GM10248 (cell line): ENCODE measurements at regions not wholly inside any gene's neighbourhood (a gene's known extent, or its start where the extent isn't known, plus 50 kb on each side); places are given as distances from the start of the nearest gene placed in this dataset.

Source experiments
- CTCF ChIA-PET: fragments of 300-600 bp; sonication (Branson Sonifier 250); formaldehyde crosslinking; extraction: SDS; loops from one replicate; lab custom pipeline; 2021; ENCODE audit warnings: antibody characterized with exemption; lab: Yijun Ruan, JAX
- POLR2A ChIA-PET: fragments of 350-650 bp; sonication (Branson Sonifier 250); formaldehyde crosslinking; extraction: SDS; loops from one replicate; lab custom pipeline; 2020; ENCODE audit warnings: antibody characterized with exemption; lab: Yijun Ruan, JAX
- DNase-seq: peaks from one replicate; pipeline ENCODE4 v3.0.0; 2012; ENCODE audit errors: extremely low spot score
- TF ChIP-seq, protein P1 (sequence below): IDR thresholded peaks from 2 replicates; pipeline ENCODE4 v1.5.1; 2012; ENCODE audit warnings: mild to moderate bottlenecking, low read depth; ENCODE audit errors: extremely low read depth, missing control alignments, control extremely low read depth

DNA sequence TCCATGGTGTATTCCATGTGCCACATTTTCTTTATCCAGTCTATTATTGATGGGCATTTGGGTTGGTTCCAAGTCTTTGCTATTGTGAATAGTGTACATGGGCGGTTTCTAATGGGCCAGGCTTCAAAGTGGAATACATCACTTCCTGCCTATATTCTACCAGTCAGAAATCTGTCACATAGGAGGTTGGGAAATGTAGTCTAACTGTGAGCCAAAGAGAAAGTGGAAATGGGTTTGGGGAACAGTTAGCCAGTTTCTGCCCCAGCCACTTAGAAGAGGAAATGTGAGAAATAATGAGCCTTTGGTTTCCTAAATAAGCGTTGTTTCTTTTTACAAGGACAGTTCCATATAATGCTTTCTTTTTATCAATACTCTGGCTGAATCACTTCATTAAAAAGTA lies 85.1 kb upstream of the AP1S2 start:
- DNase-seq, result peak; percentile 36
- TF ChIP-seq, protein P1, sequence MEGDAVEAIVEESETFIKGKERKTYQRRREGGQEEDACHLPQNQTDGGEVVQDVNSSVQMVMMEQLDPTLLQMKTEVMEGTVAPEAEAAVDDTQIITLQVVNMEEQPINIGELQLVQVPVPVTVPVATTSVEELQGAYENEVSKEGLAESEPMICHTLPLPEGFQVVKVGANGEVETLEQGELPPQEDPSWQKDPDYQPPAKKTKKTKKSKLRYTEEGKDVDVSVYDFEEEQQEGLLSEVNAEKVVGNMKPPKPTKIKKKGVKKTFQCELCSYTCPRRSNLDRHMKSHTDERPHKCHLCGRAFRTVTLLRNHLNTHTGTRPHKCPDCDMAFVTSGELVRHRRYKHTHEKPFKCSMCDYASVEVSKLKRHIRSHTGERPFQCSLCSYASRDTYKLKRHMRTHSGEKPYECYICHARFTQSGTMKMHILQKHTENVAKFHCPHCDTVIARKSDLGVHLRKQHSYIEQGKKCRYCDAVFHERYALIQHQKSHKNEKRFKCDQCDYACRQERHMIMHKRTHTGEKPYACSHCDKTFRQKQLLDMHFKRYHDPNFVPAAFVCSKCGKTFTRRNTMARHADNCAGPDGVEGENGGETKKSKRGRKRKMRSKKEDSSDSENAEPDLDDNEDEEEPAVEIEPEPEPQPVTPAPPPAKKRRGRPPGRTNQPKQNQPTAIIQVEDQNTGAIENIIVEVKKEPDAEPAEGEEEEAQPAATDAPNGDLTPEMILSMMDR, result no peak
- CTCF ChIA-PET, result no interaction called here
- POLR2A ChIA-PET, result no interaction called here

DNA sequence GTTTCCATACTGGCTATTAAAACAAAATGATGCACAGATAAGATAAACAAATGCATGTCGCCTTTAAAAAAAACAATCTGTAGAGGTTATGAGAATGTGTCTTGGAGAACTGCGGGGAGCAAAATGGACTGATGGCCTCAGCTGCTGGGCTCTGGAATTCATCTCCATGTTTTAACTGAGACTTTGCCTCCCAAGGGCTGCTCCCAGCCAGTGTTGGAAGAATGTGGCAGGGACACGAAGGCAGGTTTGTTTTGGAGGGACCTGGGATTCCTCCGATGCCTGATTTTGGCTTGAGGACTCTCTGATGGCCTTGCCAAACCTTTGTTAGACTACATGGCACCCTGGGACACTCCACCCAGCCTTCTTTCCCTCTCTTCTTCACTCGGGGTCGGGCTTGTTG lies 83.5 kb upstream of the AP1S2 start:
- POLR2A ChIA-PET, result no interaction called here
- TF ChIP-seq, protein P1, result no peak
- no peak for DNase-seq
- CTCF ChIA-PET, result no interaction called here

DNA sequence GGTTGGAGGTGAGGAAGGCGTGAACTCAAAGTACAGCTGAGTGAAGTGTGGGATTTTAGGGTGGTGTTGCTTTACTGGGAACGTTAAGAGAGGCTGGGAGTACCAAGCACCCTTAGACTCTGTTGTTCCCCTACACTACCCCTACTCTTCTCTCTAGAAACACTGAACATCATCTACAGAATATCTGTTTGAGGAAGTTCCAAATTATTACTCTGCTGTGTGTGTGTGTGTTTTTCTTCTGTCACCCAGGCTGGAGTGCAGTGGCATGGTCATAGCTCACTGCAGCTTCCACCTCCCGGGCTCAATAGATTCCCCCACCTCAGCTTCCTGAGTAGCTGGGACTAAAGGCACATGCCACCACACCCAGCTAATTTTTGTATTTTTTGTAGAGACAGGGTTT lies 76.7 kb upstream of the AP1S2 start:
- CTCF ChIA-PET, result interaction anchor here (0.9 to 2.4 kb wide), 8 partner anchors 11 to 281 kb away, joined by 3 to 10 read pairs (median 4); no protein-coding TSS in a partner anchor
- POLR2A ChIA-PET, result no interaction called here
- TF ChIP-seq, protein P1, result no peak
- no peak for DNase-seq

DNA sequence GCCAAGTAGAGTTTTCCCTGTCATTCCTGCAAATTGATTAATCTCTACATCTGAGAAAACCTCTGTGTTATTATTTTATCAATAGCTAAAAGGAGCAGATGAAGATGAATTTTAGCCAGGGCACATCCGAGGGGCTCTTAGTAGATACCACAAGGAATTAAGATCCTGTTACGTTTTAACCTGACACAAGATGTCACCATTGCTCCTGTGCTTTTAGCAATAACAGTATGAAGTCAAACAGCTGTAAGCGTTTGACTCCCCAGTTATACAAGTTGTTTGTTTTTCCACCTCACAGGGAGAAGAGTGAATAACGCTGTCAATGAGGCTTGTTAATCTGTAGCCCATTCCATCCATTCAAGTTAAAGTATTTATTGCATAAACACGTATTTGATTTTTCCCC lies 76.0 kb upstream of the AP1S2 start:
- peak; percentile 25 for DNase-seq
- ChIA-PET CTCF (interaction anchor here (0.9 to 2.4 kb wide), 8 partner anchors 12 to 282 kb away, joined by 3 to 10 read pairs (median 4); no protein-coding TSS in a partner anchor), POLR2A (no interaction called here)
- TF ChIP-seq, protein P1, result peak; percentile 25

DNA sequence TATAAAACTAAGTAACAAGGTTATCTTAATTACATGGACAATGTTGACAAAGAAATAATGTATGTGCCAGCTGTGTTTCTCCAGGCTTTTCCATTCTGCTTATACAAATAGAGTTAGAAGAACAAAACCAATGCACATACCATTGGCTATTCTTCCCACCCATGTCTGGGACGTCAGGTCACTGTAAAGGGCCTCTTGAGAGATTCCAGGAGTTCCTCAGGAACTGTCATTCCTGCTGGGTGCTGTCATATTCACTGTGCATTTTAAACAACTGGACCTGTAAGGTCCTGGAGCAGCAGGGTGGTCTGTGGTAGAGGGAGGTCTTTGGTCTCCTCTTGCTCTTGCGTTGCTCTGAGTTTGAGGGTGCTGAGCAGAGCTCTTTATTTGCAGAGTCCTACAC lies 74.6 kb upstream of the AP1S2 start:
- CTCF ChIA-PET, result interaction anchor here (2.4 kb wide), 1 partner anchor 43 kb away, joined by 7 read pairs; no protein-coding TSS in a partner anchor
- POLR2A ChIA-PET, result no interaction called here
- no peak for DNase-seq
- TF ChIP-seq, protein P1, result no peak

DNA sequence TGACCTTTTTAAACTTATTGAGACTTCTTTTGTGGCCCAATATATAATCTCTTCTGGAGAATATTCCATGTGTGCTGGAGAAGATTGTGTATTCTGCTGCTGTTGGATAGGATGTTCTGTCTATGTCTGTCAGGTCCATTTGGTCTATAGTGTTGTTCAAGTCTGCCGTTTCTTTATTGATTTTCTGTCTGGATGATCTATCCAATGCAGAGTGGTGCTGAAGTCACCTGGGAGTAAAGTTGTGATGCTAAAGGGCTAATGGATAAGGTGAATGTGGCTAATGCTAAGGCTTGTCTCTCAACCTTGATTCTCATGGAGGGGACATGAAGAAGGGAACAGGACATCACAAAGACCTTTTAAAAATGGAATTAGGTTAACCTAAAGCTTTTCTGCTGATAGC lies 72.0 kb upstream of the AP1S2 start:
- POLR2A ChIA-PET, result no interaction called here
- CTCF ChIA-PET, result no interaction called here
- TF ChIP-seq, protein P1, result no peak
- DNase-seq, result no peak
